ENCODE measurements at regions not wholly inside any gene's neighbourhood (a gene's known extent, or its start where the extent isn't known, plus 50 kb on each side); places are given as distances from the start of the nearest gene placed in this dataset.

- no peak overlapping the region for H3K27ac ChIP-seq (ENCODE audit: extremely low read length, insufficient read depth, low read length)
- WGBS (ENCODE audit: low lambda C conversion rate), result 7% methylated on average over 3 of the region's 3 CpGs
- DNase-seq (ENCODE audit: low spot score) (no peak), FAIRE-seq (no peak), ATAC-seq (no peak)
- in situ Hi-C loops (cut with HindIII; ENCODE audit: extremely low pct_ligation_motif_present, low pct_unique_long_range_greater_than_20kb), result no loop called here
- peaks cover 0 to 6% of the 10 kb centered on the region in 2 experiments; a peak in 1 of 5 replicates for H3K27me3 ChIP-seq (ENCODE audit: control insufficient read depth in 1 of 2, insufficient read depth in 2 of 2, low read length in 2 of 2)
- no peak overlapping the region for H3K4me3 ChIP-seq (replicated peaks in 1 of 3; ENCODE audit: insufficient read depth in 1 of 3, low read depth in 2 of 3, low read length in 3 of 3)
- TF ChIP-seq HMGXB3 (CRISPR knock-in tag; IDR thresholded peaks at IDR 0.05; ENCODE audit: borderline replicate concordance) (no peak), TARDBP (CRISPR knock-in tag; IDR thresholded peaks at IDR 0.05) (no peak), HNRNPK (IDR thresholded peaks at IDR 0.05; ENCODE audit: low read depth, low read length, poor library complexity, severe bottlenecking) (no peak), PAF1 (CRISPR knock-in tag; IDR thresholded peaks at IDR 0.05) (no peak), SMARCC2 (IDR thresholded peaks at IDR 0.05) (no peak), ELF1 (CRISPR knock-in tag; IDR thresholded peaks at IDR 0.05) (no peak), THAP7 (CRISPR knock-in tag; IDR thresholded peaks at IDR 0.05) (no peak), ARNT2 (CRISPR knock-in tag; IDR thresholded peaks at IDR 0.05; ENCODE audit: low read depth) (no peak), SNAPC2 (CRISPR knock-in tag; IDR thresholded peaks at IDR 0.05) (no peak), ETV5 (CRISPR knock-in tag; IDR thresholded peaks at IDR 0.05; ENCODE audit: borderline replicate concordance) (no peak), REPIN1 (CRISPR knock-in tag; IDR thresholded peaks at IDR 0.05; ENCODE audit: borderline replicate concordance, low read depth) (no peak), RFX1 (IDR thresholded peaks at IDR 0.05) (no peak)
- no peaks in the 10 kb centered on the region for H4K20me1 ChIP-seq (ENCODE audit: insufficient read depth, low read length)
- no TSS peak for BruUV-seq (replicated peaks)
- H3K9ac ChIP-seq (ENCODE audit: insufficient read depth, low read depth, low read length), result no peak overlapping the region
- H3K36me3 ChIP-seq (replicated peaks in 1 of 2; ENCODE audit: control insufficient read depth in 1 of 2, insufficient read depth in 2 of 2, low read length in 2 of 2), result no peaks in the 10 kb centered on the region
- intact Hi-C loops (cut with micrococcal nuclease; ENCODE audit: unreplicated experiment), result no loop called here
- H3K79me2 ChIP-seq (ENCODE audit: insufficient read depth, low read length), result no peaks in the 10 kb centered on the region
- CTCF ChIA-PET (ENCODE audit: low intra/inter-chr PET ratio, low total read pairs), result no interaction called here
- POLR2A ChIA-PET, result no interaction called here
- no peaks in the 10 kb centered on the region for H3K9me3 ChIP-seq (ENCODE audit: low read length)
- no peak overlapping the region for H3K4me2 ChIP-seq (ENCODE audit: low read depth, low read length)
- H3K4me1 ChIP-seq (ENCODE audit: insufficient read depth, low read length), result no peaks in the 10 kb centered on the region
- H2AFZ ChIP-seq (ENCODE audit: low read length), result no peak overlapping the region
These were observed 86.9 kb upstream of the ZNF438 start for GRCh38 chr10:31118556-31118955.
